HG02610 (cell line): ENCODE measurements at regions not wholly inside any gene's neighbourhood (a gene's known extent, or its start where the extent isn't known, plus 50 kb on each side); places are given as distances from the start of the nearest gene placed in this dataset.

Experiments used
- ATAC-seq: cut with Tn5 transposase; IDR thresholded peaks from one replicate; pipeline ENCODE4 v1.9.1; 2021; ENCODE audit warnings: mild to moderate bottlenecking, moderate library complexity; ENCODE audit not compliant: unreplicated experiment

DNA sequence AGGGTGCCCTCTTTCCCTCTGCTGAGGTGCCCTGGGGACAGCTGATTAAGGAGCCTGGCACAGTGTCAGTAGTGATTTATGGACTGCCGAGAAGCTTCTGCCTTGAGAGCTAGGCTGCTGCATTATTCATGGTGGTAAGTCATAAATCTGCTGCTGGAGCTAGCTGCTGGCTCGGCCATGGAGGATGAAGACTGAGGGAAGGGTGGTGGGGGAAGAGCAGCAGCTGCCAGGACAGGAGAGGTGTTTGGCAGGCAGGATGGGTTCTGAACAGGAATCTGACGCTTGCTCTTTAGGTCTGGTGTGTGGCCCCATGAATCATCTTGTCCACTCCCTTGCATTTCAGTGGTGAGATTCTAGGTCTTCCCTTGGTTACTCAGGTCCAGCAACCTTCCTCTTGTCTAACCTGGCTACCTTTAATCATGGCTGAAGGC is 296.3 kb downstream of the DYSF start:
- no peak for ATAC-seq

DNA sequence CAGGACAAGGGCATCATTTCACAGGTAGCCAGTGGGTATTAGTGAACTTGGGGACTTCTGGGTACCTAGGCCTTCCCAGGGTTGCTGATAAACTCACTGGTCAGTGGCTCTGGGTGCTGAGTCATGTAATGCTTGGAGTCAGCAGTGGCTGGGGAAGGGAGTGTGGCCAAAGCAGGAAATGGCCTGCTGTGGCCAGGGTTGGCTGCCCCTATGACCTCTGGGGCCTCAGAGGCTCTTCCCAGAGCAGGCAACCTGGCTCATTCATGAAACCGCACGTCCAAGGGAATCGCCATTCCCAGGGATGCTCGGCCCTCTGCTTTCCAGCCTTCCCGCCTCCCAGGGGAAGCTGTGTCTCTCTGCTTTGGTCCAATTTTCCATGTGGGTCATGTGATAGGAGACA is 294.9 kb downstream of the DYSF start:
- no peak for ATAC-seq

DNA sequence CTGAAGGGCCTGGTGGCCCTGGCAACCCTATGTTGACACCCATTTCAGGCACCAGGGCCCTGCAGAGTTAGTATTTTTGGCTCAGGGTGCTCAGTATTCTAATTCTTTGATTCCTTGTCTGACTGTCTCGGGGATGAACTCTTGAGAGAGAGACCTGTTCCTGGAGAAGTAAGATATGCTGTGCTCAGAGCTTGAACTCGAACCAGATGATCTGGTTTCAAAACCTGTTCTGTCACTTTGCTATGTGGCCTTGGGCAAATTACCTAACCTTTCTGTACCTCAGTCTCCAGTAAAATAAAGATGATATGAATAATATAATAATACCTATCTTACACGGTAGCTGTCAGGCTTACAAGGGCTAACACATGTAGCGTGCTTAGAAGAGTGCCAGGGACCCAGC is 294.2 kb downstream of the DYSF start:
- no peak for ATAC-seq

DNA sequence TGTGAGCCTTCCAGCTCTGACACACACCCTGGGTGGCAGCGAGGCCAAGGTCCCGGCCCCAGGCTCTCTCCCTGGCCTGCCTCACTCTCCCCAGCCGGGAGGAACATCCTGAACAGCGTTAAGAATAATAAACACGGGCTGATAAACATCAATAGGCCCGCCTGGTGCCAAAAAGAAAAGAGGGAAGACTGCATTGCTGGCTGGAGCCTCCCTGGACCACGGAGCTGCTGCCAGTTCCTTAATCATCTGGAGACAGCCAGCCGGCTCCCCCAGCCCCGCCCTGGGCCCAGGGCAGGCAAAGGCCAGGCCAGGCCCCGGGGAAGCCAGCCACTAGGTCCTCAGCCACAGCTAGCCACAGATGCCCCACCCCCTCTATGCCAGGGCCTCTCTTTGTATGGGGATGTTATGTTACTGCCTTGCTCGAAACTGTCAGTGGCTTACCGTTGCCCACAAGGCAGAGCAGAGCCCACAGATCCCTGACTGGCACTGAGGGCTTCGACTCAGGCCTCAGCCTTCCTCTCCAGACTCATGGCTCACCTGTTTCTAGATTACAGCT is 293.7 kb downstream of the DYSF start:
- ATAC-seq = no peak

DNA sequence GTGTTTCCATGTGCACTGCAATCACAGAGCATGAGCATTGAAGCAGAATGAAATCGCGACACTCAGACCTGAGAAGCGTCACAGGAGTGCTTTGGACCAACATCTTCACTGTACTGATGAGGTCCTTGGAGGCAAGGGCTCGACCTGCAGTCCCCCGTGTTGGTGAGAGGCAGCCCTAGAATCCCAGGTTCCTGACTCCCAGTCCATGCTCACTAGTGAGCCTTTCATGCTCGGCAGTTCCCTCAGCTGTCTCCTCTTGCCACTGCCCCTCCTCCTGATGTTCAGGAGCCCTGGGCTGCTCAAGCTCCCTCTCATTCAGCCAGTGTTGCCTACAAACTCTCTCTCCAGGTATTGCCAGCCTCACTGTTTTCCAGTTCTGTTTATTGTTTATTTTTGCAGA is 291.4 kb downstream of the DYSF start:
- no peak for ATAC-seq

DNA sequence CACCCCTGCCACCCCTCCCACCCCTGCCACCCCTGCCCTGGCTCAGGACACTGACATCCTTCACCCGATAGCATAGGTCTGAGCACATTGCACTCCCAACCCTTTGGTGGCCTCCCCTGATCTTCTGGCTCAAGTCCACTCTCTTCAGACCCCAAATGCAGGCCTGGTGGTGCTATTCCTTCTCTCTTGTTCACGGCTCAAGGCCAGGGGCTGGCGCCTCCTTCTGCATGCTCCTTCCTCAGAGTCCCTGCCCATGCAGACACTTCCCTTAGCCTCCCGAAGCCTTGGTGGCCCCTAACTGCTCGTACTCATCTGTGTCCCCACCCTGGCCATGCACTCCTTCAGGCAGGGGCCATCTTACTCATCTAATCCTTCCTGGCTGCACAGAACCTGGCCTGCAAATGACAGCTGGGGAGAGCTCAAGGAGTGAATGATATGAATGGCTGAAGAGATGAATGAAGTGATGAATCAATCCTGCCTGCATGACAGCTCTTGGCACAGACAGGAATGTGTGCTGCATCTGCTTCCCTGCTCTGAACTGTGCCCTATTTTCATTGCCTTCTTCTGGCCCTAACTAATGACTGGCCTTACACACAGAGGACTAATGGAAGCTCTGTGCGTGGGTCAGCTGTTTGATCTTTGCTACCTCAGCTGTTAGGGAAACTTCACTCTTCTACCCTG is 290.8 kb downstream of the DYSF start:
- ATAC-seq = no peak

DNA sequence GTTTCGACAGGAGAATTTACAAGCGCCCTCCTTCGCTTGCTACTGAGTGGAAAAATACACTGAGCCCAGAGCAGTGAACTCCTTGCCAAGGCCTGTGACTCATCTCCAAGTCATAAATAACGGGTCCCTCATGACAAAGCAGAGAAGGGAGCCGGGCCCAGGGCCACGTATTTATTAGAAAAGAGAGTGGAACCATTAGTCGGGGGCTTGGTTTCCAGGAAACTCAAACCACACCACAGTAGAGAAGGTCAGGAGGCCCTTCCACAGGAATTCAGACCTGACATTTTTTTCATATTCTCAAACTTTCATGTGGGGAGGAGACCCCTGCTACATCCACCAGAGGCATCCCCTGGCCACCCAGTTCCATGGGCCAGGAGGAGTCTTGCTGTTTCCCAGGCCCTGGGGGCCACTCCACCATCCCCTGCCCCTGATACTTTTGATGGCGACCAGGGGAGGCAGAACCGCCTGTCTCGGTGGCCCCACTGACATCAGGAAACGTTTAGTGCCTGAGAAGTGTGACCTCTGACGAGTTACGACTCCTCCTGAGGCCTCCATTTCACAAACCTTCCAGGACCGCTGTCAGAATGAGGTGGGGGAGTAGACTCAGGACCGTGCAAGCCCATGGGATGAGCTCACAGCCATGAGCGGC is 289.7 kb downstream of the DYSF start:
- no peak for ATAC-seq

DNA sequence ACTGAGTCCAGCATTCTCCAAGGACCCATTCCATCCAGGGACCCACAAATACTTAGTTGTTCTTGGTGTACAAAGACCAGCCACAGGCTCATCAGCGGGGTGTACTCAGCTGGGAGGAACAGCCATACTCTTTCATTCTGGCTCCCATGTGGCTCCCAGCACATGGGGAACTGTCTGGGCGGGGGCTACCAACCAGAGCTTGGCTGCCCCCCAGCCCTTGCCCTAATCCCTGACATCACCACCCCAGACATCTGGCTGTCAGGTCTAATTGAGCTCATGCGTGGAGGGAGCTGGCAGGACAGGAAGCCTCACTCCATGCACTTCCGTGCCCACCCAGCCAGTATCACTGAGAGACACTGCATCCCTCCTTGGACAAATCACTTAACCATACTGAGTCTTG is 283.6 kb downstream of the DYSF start:
- ATAC-seq = no peak

DNA sequence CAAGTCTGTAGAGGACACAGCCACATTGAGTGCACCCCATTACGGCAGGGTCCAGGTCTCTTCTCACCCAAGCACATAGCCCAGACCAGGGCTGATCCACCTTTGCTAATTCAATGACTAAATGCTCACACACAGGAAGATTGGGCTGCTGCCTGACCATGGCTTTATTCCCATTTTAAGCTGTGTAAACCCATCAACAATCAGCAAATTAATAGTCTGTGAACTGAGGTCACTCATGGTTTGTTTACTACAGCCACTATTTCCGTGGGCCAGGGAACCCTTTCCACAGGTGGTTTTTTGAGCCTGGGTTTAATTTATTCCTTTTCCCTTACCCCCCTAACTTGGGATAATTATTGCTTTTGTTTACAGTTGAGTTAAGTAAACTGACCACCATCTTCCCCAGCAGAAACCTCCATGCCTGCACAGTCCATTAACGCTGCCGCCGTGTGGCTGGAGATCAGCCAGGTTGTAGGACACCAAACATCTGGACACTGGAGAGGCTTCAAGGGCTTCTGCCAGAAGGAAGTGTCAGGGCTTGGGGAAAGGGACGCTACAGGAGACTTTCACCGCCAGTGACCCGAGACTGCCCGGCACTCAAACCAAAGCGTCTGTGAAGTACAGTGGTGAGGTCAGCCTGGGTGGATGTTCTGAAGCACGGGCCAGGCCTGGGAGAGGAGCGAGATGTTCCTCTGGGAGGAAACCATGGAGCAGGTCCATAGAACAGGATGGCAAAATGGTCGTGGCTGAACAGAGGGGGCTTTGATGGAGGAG is 282.9 kb downstream of the DYSF start:
- ATAC-seq = no peak
